GM23338 (cell line): ENCODE measurements at regions not wholly inside any gene's neighbourhood (a gene's known extent, or its start where the extent isn't known, plus 50 kb on each side); places are given as distances from the start of the nearest gene placed in this dataset.

Experiments used
- ATAC-seq: fragments of 200-7000 bp; cut with Tn5 transposase; 3 replicates; pipeline ENCODE4 v1.9.1; 2020
- DNase-seq: peaks from one replicate; pipeline ENCODE4 v3.0.0-alpha.2; 2015; ENCODE audit warnings: low spot score
- H2AFZ ChIP-seq: fragments of 200-600 bp; sonication (generic); 2 replicates; pipeline ENCODE4 v1.8.0; 2016; ENCODE audit warnings: antibody characterized with exemption, mild to moderate bottlenecking, moderate library complexity
- H3F3A ChIP-seq: fragments of 200-600 bp; sonication (generic); replicated peaks from 2 replicates; pipeline ENCODE4 v1.8.0; 2017; ENCODE audit warnings: antibody characterized with exemption, mixed run types, low read depth
- H3K27ac ChIP-seq: fragments of 200-600 bp; sonication (generic); 2 replicates; pipeline ENCODE4 v1.6.1; 2016; ENCODE audit warnings: low read depth
- H3K27me3 ChIP-seq: fragments of 200-600 bp; sonication (generic); 2 replicates; pipeline ENCODE4 v1.8.0; 2016; ENCODE audit warnings: mild to moderate bottlenecking, mixed run types, moderate library complexity; ENCODE audit not compliant: insufficient read depth
- H3K36me3 ChIP-seq: fragments of 200-600 bp; sonication (generic); 2 replicates; pipeline ENCODE4 v1.8.0; 2016; ENCODE audit warnings: mild to moderate bottlenecking; ENCODE audit not compliant: insufficient read depth
- H3K4me1 ChIP-seq: fragments of 200-600 bp; sonication (generic); 2 replicates; pipeline ENCODE4 v1.8.0; 2016; ENCODE audit warnings: mild to moderate bottlenecking, moderate library complexity; ENCODE audit not compliant: insufficient read depth
- H3K4me2 ChIP-seq: fragments of 200-600 bp; sonication (generic); 2 replicates; pipeline ENCODE4 v1.7.1; 2017; ENCODE audit warnings: mixed run types
- H3K4me3 ChIP-seq: fragments of 200-600 bp; sonication (generic); 2 replicates; pipeline ENCODE4 v1.6.1; 2016; ENCODE audit warnings: mixed run types
- H3K79me2 ChIP-seq: fragments of 200-600 bp; sonication (generic); replicated peaks from 2 replicates; pipeline ENCODE4 v1.8.0; 2017; ENCODE audit warnings: mild to moderate bottlenecking; ENCODE audit not compliant: insufficient read depth
- H3K9me2 ChIP-seq: fragments of 200-600 bp; sonication (generic); 2 replicates; pipeline ENCODE4 v1.8.0; 2017; ENCODE audit not compliant: insufficient read depth
- H4K20me1 ChIP-seq: fragments of 200-600 bp; sonication (generic); replicated peaks from 2 replicates; pipeline ENCODE4 v1.8.0; 2017; ENCODE audit warnings: mild to moderate bottlenecking; ENCODE audit not compliant: insufficient read depth
- H3K27ac Mint-ChIP-seq: 2 replicates; pipeline ENCODE4 v1.8.0; 2020; ENCODE audit warnings: inconsistent platforms, mild to moderate bottlenecking, moderate library complexity, mixed read lengths
- H3K27me3 Mint-ChIP-seq: 3 replicates; pipeline ENCODE4 v1.8.0; 2022; ENCODE audit warnings: low read depth, mild to moderate bottlenecking, moderate library complexity, mixed read lengths, inconsistent platforms; ENCODE audit not compliant: insufficient read depth, poor library complexity
- H3K36me3 Mint-ChIP-seq: 3 replicates; pipeline ENCODE4 v1.8.0; 2021; ENCODE audit warnings: low read depth, mild to moderate bottlenecking, inconsistent platforms, moderate library complexity, mixed read lengths
- H3K4me1 Mint-ChIP-seq: 3 replicates; pipeline ENCODE4 v1.8.0; 2020; ENCODE audit warnings: mild to moderate bottlenecking, inconsistent platforms, mixed read lengths
- H3K4me3 Mint-ChIP-seq: 3 replicates; pipeline ENCODE4 v1.8.0; 2021; ENCODE audit warnings: moderate library complexity, mild to moderate bottlenecking, inconsistent platforms, mixed read lengths
- H3K9me3 Mint-ChIP-seq: 3 replicates; pipeline ENCODE4 v1.8.0; 2020; ENCODE audit warnings: moderate library complexity, mild to moderate bottlenecking, inconsistent platforms, mixed read lengths
- CREB1 ChIP-seq: fragments of 250-450 bp; sonication (Bioruptor Pico); IDR thresholded peaks from 2 replicates; pipeline ENCODE4 v1.5.0; 2020; ENCODE audit warnings: low read depth, mild to moderate bottlenecking, moderate library complexity
- ETS1 ChIP-seq: IDR thresholded peaks from 2 replicates; pipeline ENCODE4 v1.6.1; 2016; ENCODE audit warnings: antibody characterized with exemption
- JUNB ChIP-seq: IDR thresholded peaks from one replicate; pipeline ENCODE4 v1.6.1; 2016; ENCODE audit warnings: antibody characterized with exemption; ENCODE audit not compliant: unreplicated experiment
- NANOG ChIP-seq: IDR thresholded peaks from 2 replicates; pipeline ENCODE4 v1.6.1; 2016; ENCODE audit warnings: antibody characterized with exemption, borderline replicate concordance
- POLR2AphosphoS5 ChIP-seq: IDR thresholded peaks from 2 replicates; pipeline ENCODE4 v1.6.1; 2016; ENCODE audit warnings: antibody characterized with exemption, low read depth
- STAT1 ChIP-seq: IDR thresholded peaks from one replicate; pipeline ENCODE4 v1.6.1; 2016; ENCODE audit warnings: antibody characterized with exemption; ENCODE audit not compliant: unreplicated experiment
- ZNF331 ChIP-seq: fragments of 250-450 bp; sonication (Bioruptor Pico); IDR thresholded peaks from 2 replicates; pipeline ENCODE4 v1.5.0; 2020; ENCODE audit warnings: low read depth, mild to moderate bottlenecking, moderate library complexity
- ZNF462 ChIP-seq: fragments of 250-450 bp; sonication (Bioruptor Pico); IDR thresholded peaks from 2 replicates; pipeline ENCODE4 v1.5.0; 2020; ENCODE audit warnings: mild to moderate bottlenecking, moderate library complexity
- TF ChIP-seq, protein P1 (sequence below), 2 experiments: fragments of 200-600 bp in 1 of 2; sonication (generic) in 1 of 2; conservative IDR thresholded peaks; 2 replicates each; pipeline versions ENCODE4 v1.5.1 to v1.6.1; 2016 to 2017; ENCODE audit warnings: antibody characterized with exemption in 2 of 2, low read depth in 2 of 2, mild to moderate bottlenecking in 2 of 2, moderate library complexity in 1 of 2

GRCh38 chr2:220041447-220041846 is 414.0 kb downstream of the SLC4A3 start (continued):
- TF ChIP-seq ZNF462 (CRISPR knock-in tag) (no peak), POLR2AphosphoS5 (no peak), ZNF331 (no peak)

- no peak overlapping the region for H3K4me3 Mint-ChIP-seq
- no peak overlapping the region for H3K4me2 ChIP-seq
- no peak overlapping the region for H3K4me3 ChIP-seq
- no peaks in the 10 kb centered on the region for H3F3A ChIP-seq
- peaks cover 38% of the 10 kb centered on the region for H3K4me1 Mint-ChIP-seq
- H3K9me3 Mint-ChIP-seq: no peaks in the 10 kb centered on the region
- ATAC-seq: no peak
- no peaks in the 10 kb centered on the region for H3K27me3 ChIP-seq
- H3K27ac Mint-ChIP-seq: no peak overlapping the region
- no peaks in the 10 kb centered on the region for H3K36me3 ChIP-seq
- no peak for TF ChIP-seq ETS1
- TF ChIP-seq, protein P1, sequence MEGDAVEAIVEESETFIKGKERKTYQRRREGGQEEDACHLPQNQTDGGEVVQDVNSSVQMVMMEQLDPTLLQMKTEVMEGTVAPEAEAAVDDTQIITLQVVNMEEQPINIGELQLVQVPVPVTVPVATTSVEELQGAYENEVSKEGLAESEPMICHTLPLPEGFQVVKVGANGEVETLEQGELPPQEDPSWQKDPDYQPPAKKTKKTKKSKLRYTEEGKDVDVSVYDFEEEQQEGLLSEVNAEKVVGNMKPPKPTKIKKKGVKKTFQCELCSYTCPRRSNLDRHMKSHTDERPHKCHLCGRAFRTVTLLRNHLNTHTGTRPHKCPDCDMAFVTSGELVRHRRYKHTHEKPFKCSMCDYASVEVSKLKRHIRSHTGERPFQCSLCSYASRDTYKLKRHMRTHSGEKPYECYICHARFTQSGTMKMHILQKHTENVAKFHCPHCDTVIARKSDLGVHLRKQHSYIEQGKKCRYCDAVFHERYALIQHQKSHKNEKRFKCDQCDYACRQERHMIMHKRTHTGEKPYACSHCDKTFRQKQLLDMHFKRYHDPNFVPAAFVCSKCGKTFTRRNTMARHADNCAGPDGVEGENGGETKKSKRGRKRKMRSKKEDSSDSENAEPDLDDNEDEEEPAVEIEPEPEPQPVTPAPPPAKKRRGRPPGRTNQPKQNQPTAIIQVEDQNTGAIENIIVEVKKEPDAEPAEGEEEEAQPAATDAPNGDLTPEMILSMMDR (conservative IDR thresholded peaks at IDR 0.05; ENCODE audit: low read depth in 2 of 2): no peak
- TF ChIP-seq CREB1: no peak
- TF ChIP-seq ZNF331: no peak
- TF ChIP-seq NANOG: no peak
- TF ChIP-seq STAT1: no peak
- TF ChIP-seq JUNB: no peak
- no peak for TF ChIP-seq POLR2AphosphoS5
- peaks cover 4% of the 10 kb centered on the region for H3K27me3 Mint-ChIP-seq
- H3K36me3 Mint-ChIP-seq: no peaks in the 10 kb centered on the region
- H3K27ac ChIP-seq: no peak overlapping the region
- 0 out of 2 replicates have a peak, but pooled peaks cover under 1% of the 10 kb centered on the region for H3K9me2 ChIP-seq
- H3K79me2 ChIP-seq: no peaks in the 10 kb centered on the region
- no peak for DNase-seq
- H4K20me1 ChIP-seq: no peaks in the 10 kb centered on the region
- no peak overlapping the region for H2AFZ ChIP-seq
- H3K4me1 ChIP-seq: peaks cover 29% of the 10 kb centered on the region
Measured at GRCh38 chr2:220043155-220043989, 415.9 kb downstream of the SLC4A3 start.
